22Rv1 (cell line): ENCODE measurements at regions not wholly inside any gene's neighbourhood (a gene's known extent, or its start where the extent isn't known, plus 50 kb on each side); places are given as distances from the start of the nearest gene placed in this dataset.

ENCODE experiments used
- H3K27ac ChIP-seq: fragments of 450-650 bp; 2 replicates; pipeline ENCODE4 v1.5.1; 2017
- ZFX ChIP-seq: fragments of 450-650 bp; IDR thresholded peaks from 2 replicates; pipeline ENCODE4 v1.6.1; 2017; ENCODE audit warnings: antibody characterized with exemption, borderline replicate concordance
- TF ChIP-seq, protein P1 (sequence below): fragments of 450-650 bp; IDR thresholded peaks from 2 replicates; pipeline ENCODE4 v1.5.1; 2017; ENCODE audit warnings: mild to moderate bottlenecking

DNA sequence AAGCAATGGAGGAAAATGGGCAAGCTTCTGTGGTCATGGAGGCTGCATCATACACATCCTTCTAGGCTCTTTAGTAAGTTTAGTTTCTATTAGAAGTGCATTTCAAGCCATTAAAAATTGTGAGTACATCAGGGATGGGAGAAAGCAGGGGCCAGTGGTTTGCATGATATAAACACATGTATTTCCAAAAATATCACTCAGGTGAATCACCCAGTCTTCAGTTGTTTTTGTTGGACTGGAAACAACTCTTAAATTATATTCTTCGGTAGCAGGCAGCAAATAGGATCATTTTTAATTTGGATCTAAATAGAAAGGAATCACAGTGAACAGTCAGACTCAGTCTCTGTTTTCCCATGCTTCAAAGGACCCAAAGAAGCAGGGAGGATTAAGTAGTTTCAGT is 657.9 kb downstream of the TLR4 start:
- TF ChIP-seq, protein P1, sequence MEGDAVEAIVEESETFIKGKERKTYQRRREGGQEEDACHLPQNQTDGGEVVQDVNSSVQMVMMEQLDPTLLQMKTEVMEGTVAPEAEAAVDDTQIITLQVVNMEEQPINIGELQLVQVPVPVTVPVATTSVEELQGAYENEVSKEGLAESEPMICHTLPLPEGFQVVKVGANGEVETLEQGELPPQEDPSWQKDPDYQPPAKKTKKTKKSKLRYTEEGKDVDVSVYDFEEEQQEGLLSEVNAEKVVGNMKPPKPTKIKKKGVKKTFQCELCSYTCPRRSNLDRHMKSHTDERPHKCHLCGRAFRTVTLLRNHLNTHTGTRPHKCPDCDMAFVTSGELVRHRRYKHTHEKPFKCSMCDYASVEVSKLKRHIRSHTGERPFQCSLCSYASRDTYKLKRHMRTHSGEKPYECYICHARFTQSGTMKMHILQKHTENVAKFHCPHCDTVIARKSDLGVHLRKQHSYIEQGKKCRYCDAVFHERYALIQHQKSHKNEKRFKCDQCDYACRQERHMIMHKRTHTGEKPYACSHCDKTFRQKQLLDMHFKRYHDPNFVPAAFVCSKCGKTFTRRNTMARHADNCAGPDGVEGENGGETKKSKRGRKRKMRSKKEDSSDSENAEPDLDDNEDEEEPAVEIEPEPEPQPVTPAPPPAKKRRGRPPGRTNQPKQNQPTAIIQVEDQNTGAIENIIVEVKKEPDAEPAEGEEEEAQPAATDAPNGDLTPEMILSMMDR = no peak
- no peak for TF ChIP-seq ZFX
- H3K27ac ChIP-seq = no peak overlapping the region

- TF ChIP-seq, protein P1 = no peak
- TF ChIP-seq ZFX = no peak
- no peak overlapping the region for H3K27ac ChIP-seq
Observed at GRCh38 chr9:118362596-118362995, 658.4 kb downstream of the TLR4 start.

- TF ChIP-seq, protein P1 = no peak
- TF ChIP-seq ZFX = no peak
- H3K27ac ChIP-seq = no peak overlapping the region
Observed at GRCh38 chr9:118364266-118365106, 660.3 kb downstream of the TLR4 start.

GRCh38 chr9:118366228-118366627 is 662.0 kb downstream of the TLR4 start:
- no peak for TF ChIP-seq ZFX
- TF ChIP-seq, protein P1 = no peak
- H3K27ac ChIP-seq = no peak overlapping the region

DNA sequence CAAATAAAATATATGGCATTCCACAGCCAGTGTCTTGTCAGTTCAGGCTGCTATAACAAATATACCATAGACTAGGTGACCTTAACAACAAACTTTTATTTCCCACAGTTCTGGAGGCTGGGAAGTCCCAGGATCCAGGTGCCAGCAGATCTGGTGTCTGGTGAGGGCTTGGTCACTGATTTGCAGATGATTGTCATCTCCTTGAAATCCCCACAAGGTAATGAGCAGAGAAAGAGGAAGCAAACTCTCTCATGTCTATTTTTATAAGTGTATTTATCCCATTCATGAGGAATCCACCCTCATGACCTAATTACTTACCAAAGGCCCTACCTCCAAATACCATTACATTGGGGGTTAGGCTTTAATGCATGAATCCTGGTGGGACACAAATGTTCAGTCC is 663.2 kb downstream of the TLR4 start:
- H3K27ac ChIP-seq = no peak overlapping the region
- no peak for TF ChIP-seq ZFX
- TF ChIP-seq, protein P1 = no peak

DNA sequence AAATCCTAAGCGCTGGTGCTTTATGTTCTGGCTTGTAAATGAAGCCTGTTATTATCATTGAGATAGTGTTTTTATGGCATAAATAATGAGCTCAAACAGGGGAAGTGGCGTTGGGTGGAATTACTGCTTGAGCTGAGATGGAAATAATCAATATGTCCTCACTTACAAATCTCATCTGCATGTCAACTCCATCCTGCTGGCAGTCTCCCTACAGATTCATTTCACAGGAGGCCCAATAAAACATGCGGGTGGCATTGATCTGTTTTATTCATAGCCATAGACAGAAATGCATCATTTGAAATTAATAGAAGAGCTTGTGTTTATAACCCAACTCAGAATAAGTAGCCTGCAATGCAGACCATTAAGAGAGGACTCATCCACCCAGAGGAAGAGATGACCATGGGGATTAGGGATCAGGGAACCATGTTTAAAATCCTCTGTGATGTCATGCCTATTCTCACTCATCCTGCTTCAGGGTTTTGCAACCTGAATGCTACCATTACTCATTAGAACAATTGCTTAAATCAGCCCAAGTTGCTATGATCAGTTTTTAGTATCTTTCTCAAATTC is 680.4 kb downstream of the TLR4 start:
- TF ChIP-seq ZFX = no peak
- TF ChIP-seq, protein P1 = no peak
- no peak overlapping the region for H3K27ac ChIP-seq

GRCh38 chr9:118395415-118395814 is 691.2 kb downstream of the TLR4 start:
- no peak for TF ChIP-seq ZFX
- TF ChIP-seq, protein P1 = no peak
- H3K27ac ChIP-seq = no peak overlapping the region
